ENCODE measurements at regions not wholly inside any gene's neighbourhood (a gene's known extent, or its start where the extent isn't known, plus 50 kb on each side); places are given as distances from the start of the nearest gene placed in this dataset.

- TF ChIP-seq CTCF (IDR thresholded peaks at IDR 0.05): no peak
- DNase-seq (ENCODE audit: low spot score): no peak
- Histone ChIP-seq H3K27me3 (replicated peaks; ENCODE audit: insufficient read depth) (no peaks in the 10 kb centered on the region), H3K4me3 (no peak overlapping the region), H3K36me3 (peaks cover 5% of the 10 kb centered on the region), H3K4me1 (ENCODE audit: control insufficient read depth in 1 of 2, low read depth in 2 of 2) (no peaks in the 10 kb centered on the region), H3K9me3 (no peaks in the 10 kb centered on the region), H3K27ac (no peak overlapping the region)
- no peak for ATAC-seq (ENCODE audit: insufficient number of reproducible peaks, low FRiP score, low read depth)
Measured at GRCh38 chr6:144534180-144534579, 249.0 kb downstream of the UTRN start.

DNA sequence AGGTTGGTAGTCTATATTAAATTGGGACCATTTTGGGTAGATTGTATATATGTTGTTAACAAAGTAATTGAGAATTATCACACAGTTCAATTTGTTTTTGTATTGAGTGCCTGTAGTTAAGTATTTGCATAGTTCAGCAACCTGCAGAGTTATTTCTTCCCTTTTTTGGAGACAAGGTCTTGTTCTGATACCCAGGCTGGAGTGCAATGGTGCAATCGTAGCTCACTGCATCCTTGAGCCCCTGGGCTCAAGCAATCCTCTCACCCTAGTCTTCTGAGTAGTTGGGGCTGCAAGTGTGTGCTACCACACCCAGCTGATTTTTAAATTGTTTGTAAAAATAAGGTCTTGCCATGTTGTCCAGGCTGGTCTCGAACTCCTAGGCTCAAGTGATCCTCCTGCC lies 250.5 kb downstream of the UTRN start:
- H3K36me3 ChIP-seq: peaks cover 11% of the 10 kb centered on the region
- ATAC-seq (ENCODE audit: insufficient number of reproducible peaks, low FRiP score, low read depth): no peak

DNA sequence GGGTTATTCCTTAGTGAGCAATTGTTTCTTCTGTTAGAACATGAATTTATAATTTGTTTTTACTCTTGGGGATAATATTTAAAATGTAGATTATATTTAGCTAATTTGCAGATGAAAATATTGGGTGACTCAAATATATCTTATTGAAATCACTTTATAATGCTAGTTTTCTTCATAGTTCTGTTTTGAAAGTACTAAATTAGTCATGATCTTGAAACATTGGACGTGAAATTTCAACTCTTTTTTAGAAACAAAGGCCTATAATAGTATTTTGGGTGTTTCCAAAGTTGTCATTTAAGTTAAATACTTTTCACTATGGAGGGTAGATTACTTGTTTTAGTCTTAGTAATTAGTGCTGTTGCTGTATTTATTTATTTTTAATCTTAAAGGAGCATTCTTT lies 250.9 kb downstream of the UTRN start:
- DNase-seq (ENCODE audit: low spot score) (no peak), ATAC-seq (ENCODE audit: insufficient number of reproducible peaks, low FRiP score, low read depth) (no peak)
- H3K9me3 ChIP-seq: no peaks in the 10 kb centered on the region
- H3K36me3 ChIP-seq: peaks cover 15% of the 10 kb centered on the region
- H3K4me1 ChIP-seq (ENCODE audit: control insufficient read depth in 1 of 2, low read depth in 2 of 2): no peaks in the 10 kb centered on the region
- no peak overlapping the region for H3K4me3 ChIP-seq
- TF ChIP-seq CTCF (IDR thresholded peaks at IDR 0.05): no peak
- no peak overlapping the region for H3K27ac ChIP-seq
- no peaks in the 10 kb centered on the region for H3K27me3 ChIP-seq (replicated peaks; ENCODE audit: insufficient read depth)

More for the DNA sequence above, 250.5 kb downstream of the UTRN start:
- H3K27me3 ChIP-seq (replicated peaks; ENCODE audit: insufficient read depth): no peaks in the 10 kb centered on the region
- no peaks in the 10 kb centered on the region for H3K9me3 ChIP-seq
- H3K4me3 ChIP-seq: no peak overlapping the region
- H3K4me1 ChIP-seq (ENCODE audit: control insufficient read depth in 1 of 2, low read depth in 2 of 2): no peaks in the 10 kb centered on the region
- no peak for DNase-seq (ENCODE audit: low spot score)
- no peak overlapping the region for H3K27ac ChIP-seq
- TF ChIP-seq CTCF (IDR thresholded peaks at IDR 0.05): no peak

DNA sequence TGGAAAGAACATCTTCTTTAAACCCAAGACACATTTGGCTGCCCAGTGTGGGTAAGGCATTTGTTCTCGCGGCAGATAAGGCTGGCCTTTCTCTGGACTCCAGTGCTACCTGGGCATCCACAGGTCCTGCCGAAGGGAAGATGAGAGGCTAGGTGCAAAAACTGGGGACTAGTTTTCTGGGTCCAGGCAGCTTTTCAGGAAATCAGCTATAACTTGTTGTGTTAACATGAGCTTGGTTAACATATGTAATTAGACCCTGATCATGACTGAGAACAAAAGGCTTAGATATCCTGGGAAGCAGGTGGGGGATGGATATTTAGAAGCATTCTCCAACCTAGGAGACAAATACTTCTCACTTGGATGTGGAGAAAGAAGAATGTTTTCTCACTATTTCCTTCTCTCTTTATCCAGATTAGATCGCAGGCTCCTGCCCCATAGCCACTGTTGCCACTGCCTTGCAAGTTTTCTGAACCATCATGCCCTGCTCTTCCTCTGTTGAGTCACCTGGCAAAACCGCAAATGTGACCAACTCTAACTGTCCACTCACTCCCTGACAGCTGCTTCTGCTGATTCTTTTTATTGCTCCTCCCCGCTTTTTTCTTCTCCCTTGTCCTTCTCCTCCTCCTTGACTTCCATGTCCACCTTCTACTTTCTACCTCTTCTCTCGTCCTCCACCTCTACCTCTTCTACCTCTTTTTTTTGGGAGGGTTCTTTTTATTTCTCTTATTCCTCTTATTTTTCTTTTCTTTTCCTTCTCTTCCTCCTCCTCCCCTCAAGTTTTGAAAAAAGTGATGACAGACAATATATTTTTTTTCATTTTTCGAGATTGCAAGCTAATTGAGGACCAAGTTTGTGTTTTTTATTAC lies 258.1 kb downstream of the UTRN start:
- DNase-seq (ENCODE audit: low spot score) (no peak), ATAC-seq (ENCODE audit: insufficient number of reproducible peaks, low FRiP score, low read depth) (no peak)
- Histone ChIP-seq H3K27me3 (replicated peaks; ENCODE audit: insufficient read depth) (no peaks in the 10 kb centered on the region), H3K4me1 (ENCODE audit: control insufficient read depth in 1 of 2, low read depth in 2 of 2) (no peaks in the 10 kb centered on the region), H3K27ac (no peak overlapping the region), H3K9me3 (no peaks in the 10 kb centered on the region), H3K36me3 (peaks cover 32% of the 10 kb centered on the region), H3K4me3 (no peak overlapping the region)
- TF ChIP-seq CTCF (IDR thresholded peaks at IDR 0.05): no peak

DNA sequence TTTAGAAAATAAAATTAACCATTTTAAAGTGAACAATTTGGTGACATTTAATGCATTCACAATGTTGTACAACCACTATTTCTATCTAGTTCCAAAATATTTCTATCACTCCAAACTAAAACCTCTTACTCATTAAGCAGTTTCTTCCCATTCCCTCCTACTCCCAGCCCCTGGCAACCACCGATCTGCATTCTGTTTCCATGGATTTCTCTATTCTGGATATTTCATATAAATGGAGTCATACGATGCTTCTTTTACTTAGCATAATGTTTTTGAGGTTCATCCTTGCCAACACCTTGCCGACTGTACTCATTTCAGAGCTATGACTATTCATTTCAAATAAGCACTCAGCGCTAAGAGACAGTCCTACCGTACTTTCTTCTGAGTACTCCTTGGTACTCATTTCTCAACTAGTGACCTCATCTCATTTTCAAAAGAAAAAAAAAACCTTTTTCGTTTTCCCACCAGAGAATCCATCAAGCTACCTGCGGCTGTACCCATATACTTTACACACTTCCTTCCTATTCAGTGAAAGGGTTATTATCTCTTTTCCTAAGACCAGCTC lies 259.2 kb downstream of the UTRN start:
- Histone ChIP-seq H3K4me1 (ENCODE audit: control insufficient read depth in 1 of 2, low read depth in 2 of 2) (no peaks in the 10 kb centered on the region), H3K27ac (no peak overlapping the region), H3K4me3 (no peak overlapping the region), H3K9me3 (no peaks in the 10 kb centered on the region), H3K36me3 (peaks cover 37% of the 10 kb centered on the region), H3K27me3 (replicated peaks; ENCODE audit: insufficient read depth) (no peaks in the 10 kb centered on the region)
- no peak for DNase-seq (ENCODE audit: low spot score)
- TF ChIP-seq CTCF (IDR thresholded peaks at IDR 0.05): no peak
- ATAC-seq (ENCODE audit: insufficient number of reproducible peaks, low FRiP score, low read depth): no peak
